ENCODE measurements at regions not wholly inside any gene's neighbourhood (a gene's known extent, or its start where the extent isn't known, plus 50 kb on each side); places are given as distances from the start of the nearest gene placed in this dataset.

GRCh38 chr13:63631006-63631405 is 2215.4 kb upstream of the PCDH20 start:
- Mint-ChIP-seq H3K36me3 (ENCODE audit: insufficient read depth in 1 of 3, low read depth in 3 of 3) (no peaks in the 10 kb centered on the region), H3K27me3 (ENCODE audit: low read depth) (no peaks in the 10 kb centered on the region), H3K4me3 (no peak overlapping the region), H3K4me1 (no peaks in the 10 kb centered on the region), H3K27ac (no peak overlapping the region), H3K9me3 (no peaks in the 10 kb centered on the region)
- Histone ChIP-seq H3K9me3 (ENCODE audit: control insufficient read depth, low read depth, low read length) (no peaks in the 10 kb centered on the region), H3K79me1 (ENCODE audit: insufficient read depth, low read depth, low read length, poor library complexity, severe bottlenecking) (no peaks in the 10 kb centered on the region), H2BK5ac (ENCODE audit: insufficient read length, low read length) (no peak overlapping the region), H3K27ac (ENCODE audit: insufficient read length, low read depth, low read length) (no peak overlapping the region), H4K91ac (ENCODE audit: insufficient read length, low read depth, low read length) (no peak overlapping the region), H3T11ph (ENCODE audit: low read length) (no peak overlapping the region), H3K9ac (ENCODE audit: extremely low read depth, insufficient read length, low read length) (no peak overlapping the region), H3K27me3 (ENCODE audit: insufficient read depth, low read length) (no peaks in the 10 kb centered on the region), H3K4me2 (ENCODE audit: insufficient read depth, insufficient read length, low read length) (no peak overlapping the region), H3K4ac (ENCODE audit: low read depth, low read length) (no peak overlapping the region), H2BK15ac (ENCODE audit: low read depth, low read length) (no peak overlapping the region), H3K4me1 (ENCODE audit: insufficient read depth, low read length) (no peaks in the 10 kb centered on the region), H2BK120ac (ENCODE audit: low read depth, low read length, poor library complexity, severe bottlenecking) (no peak overlapping the region), H3K14ac (ENCODE audit: insufficient read depth, low read length) (no peak overlapping the region), H2BK20ac (ENCODE audit: low read depth, low read length, poor library complexity, severe bottlenecking) (no peak overlapping the region), H3K23me2 (ENCODE audit: insufficient read length, low read depth, low read length, poor library complexity, severe bottlenecking) (no peaks in the 10 kb centered on the region), H3K79me2 (ENCODE audit: insufficient read depth, low read length) (no peaks in the 10 kb centered on the region), H4K20me1 (ENCODE audit: control insufficient read depth, insufficient read depth, insufficient read length) (no peaks in the 10 kb centered on the region), H3K18ac (ENCODE audit: insufficient read length, low read depth, low read length) (no peak overlapping the region), H2AK5ac (ENCODE audit: insufficient read length, low read length) (no peak overlapping the region), H4K5ac (ENCODE audit: insufficient read length, low read depth, low read length) (no peak overlapping the region), H3K56ac (ENCODE audit: insufficient read length, low read depth, low read length) (no peak overlapping the region), H2BK12ac (ENCODE audit: insufficient read length, low read depth, low read length) (no peak overlapping the region), H4K8ac (replicated peaks; ENCODE audit: insufficient read length, low read depth, low read length) (no peak overlapping the region), H2AFZ (ENCODE audit: low read length) (no peak overlapping the region), H3K23ac (ENCODE audit: insufficient read length, low read depth, low read length) (no peak overlapping the region)
- WGBS (ENCODE audit: extremely low coverage, insufficient read length, low lambda C conversion rate), result no CpG with 5 or more reads among the region's 3 CpGs
- DNase-seq, result no peak
- no peak for TF ChIP-seq CTCF (conservative IDR thresholded peaks at IDR 0.05)
